NOMO-1 (cell line): ENCODE measurements at regions not wholly inside any gene's neighbourhood (a gene's known extent, or its start where the extent isn't known, plus 50 kb on each side); places are given as distances from the start of the nearest gene placed in this dataset.

Source experiments
- DNase-seq, 2 experiments: peaks; one replicate each; lab custom pipeline; 2025; ENCODE audit not compliant: unreplicated experiment in 2 of 2; lab: John Stamatoyannopoulos, UW

GRCh38 chr10:111131168-111131799 lies 54.5 kb downstream of the ADRA2A start:
- DNase-seq = no peak

GRCh38 chr10:111137007-111137406 lies 60.2 kb downstream of the ADRA2A start:
- DNase-seq = no peak

GRCh38 chr10:111137587-111137986 lies 60.8 kb downstream of the ADRA2A start:
- DNase-seq = no peak

GRCh38 chr10:111138544-111138943 lies 61.7 kb downstream of the ADRA2A start:
- DNase-seq = no peak

- DNase-seq = no peak
Measured at GRCh38 chr10:111139567-111139966, 62.7 kb downstream of the ADRA2A start.

- DNase-seq = no peak
Measured at GRCh38 chr10:111142092-111142768, 65.4 kb downstream of the ADRA2A start.

GRCh38 chr10:111146025-111146640 lies 69.3 kb downstream of the ADRA2A start:
- DNase-seq = no peak

- DNase-seq = no peak
Measured at GRCh38 chr10:111148025-111148424, 71.2 kb downstream of the ADRA2A start.

- DNase-seq = no peak
Measured at GRCh38 chr10:111148440-111148839, 71.6 kb downstream of the ADRA2A start.

- no peak for DNase-seq
Measured at GRCh38 chr10:111150691-111151090, 73.9 kb downstream of the ADRA2A start.

GRCh38 chr10:111151595-111152307 lies 74.9 kb downstream of the ADRA2A start:
- DNase-seq = no peak

GRCh38 chr10:111156754-111157153 lies 79.9 kb downstream of the ADRA2A start:
- DNase-seq = no peak

GRCh38 chr10:111158595-111158994 lies 81.8 kb downstream of the ADRA2A start:
- DNase-seq = no peak

- DNase-seq = no peak
Measured at GRCh38 chr10:111161109-111161874, 84.5 kb downstream of the ADRA2A start.

GRCh38 chr10:111171183-111171582 lies 94.4 kb downstream of the ADRA2A start:
- no peak for DNase-seq

- DNase-seq = no peak
Measured at GRCh38 chr10:111175787-111176186, 99.0 kb downstream of the ADRA2A start.

GRCh38 chr10:111177379-111177778 lies 100.5 kb downstream of the ADRA2A start:
- DNase-seq = no peak

GRCh38 chr10:111179514-111179913 lies 102.7 kb downstream of the ADRA2A start:
- DNase-seq = no peak

- no peak for DNase-seq
Measured at GRCh38 chr10:111186358-111186757, 109.5 kb downstream of the ADRA2A start.

- no peak for DNase-seq
Measured at GRCh38 chr10:111187096-111187495, 110.3 kb downstream of the ADRA2A start.

- no peak for DNase-seq
Measured at GRCh38 chr10:111199587-111199986, 122.8 kb downstream of the ADRA2A start.
